Keratinocyte (primary cell): ENCODE measurements at regions not wholly inside any gene's neighbourhood (a gene's known extent, or its start where the extent isn't known, plus 50 kb on each side); places are given as distances from the start of the nearest gene placed in this dataset.
A peak's percentile ranks its signal among the peaks of the same experiment; 100 is the strongest.

Experiments used
- DNase-seq: peaks from one replicate; pipeline ENCODE4 v3.0.0-alpha.2; 2011; ENCODE audit warnings: low read depth, missing footprints, low spot score
- FAIRE-seq: peaks from 2 replicates; lab custom pipeline; 2011; peaks lifted over from hg19 to GRCh38; lab: Jason Lieb, UNC
- H2AFZ ChIP-seq: 2 replicates; pipeline ENCODE4 v1.6.0; 2012; ENCODE audit warnings: low read length, control low read depth, inconsistent platforms; ENCODE audit not compliant: control insufficient read depth
- H3K27ac ChIP-seq: 2 replicates; pipeline ENCODE4 v1.5.1; 2011; ENCODE audit warnings: low read length; ENCODE audit not compliant: control insufficient read depth, insufficient read depth
- H3K27me3 ChIP-seq: 3 replicates; pipeline ENCODE4 v1.6.0; 2011; ENCODE audit warnings: low read length; ENCODE audit not compliant: control insufficient read depth, insufficient read depth; ENCODE audit errors: extremely low read depth
- H3K36me3 ChIP-seq, 2 experiments: 2 replicates in 1 of 2; 3 replicates in 1 of 2; pipeline ENCODE4 v1.5.1; 2011; ENCODE audit warnings: low read length in 2 of 2, mild to moderate bottlenecking in 1 of 2; ENCODE audit not compliant: control insufficient read depth in 2 of 2, insufficient read depth in 2 of 2; ENCODE audit errors: extremely low read depth in 1 of 2
- H3K4me1 ChIP-seq: 3 replicates; pipeline ENCODE4 v1.5.1; 2011; ENCODE audit warnings: low read length; ENCODE audit not compliant: control insufficient read depth, insufficient read depth; ENCODE audit errors: extremely low read depth
- H3K4me2 ChIP-seq: 3 replicates; pipeline ENCODE4 v1.6.0; 2011; ENCODE audit warnings: low read depth, low read length; ENCODE audit not compliant: control insufficient read depth, insufficient read depth; ENCODE audit errors: extremely low read depth
- H3K4me3 ChIP-seq, 3 experiments: fragments of 200-600 bp in 1 of 3; sonication (generic) in 1 of 3; 2 replicates in 2 of 3; 3 replicates in 1 of 3; pipeline ENCODE4 v1.5.1; 2011 to 2016; ENCODE audit warnings: low read length in 3 of 3, mild to moderate bottlenecking in 3 of 3, control low read depth in 2 of 3, inconsistent platforms in 1 of 3, low read depth in 1 of 3, mixed read lengths in 1 of 3, mixed run types in 1 of 3, moderate library complexity in 1 of 3; ENCODE audit not compliant: control insufficient read depth in 2 of 3, insufficient read depth in 2 of 3; ENCODE audit errors: extremely low read depth in 1 of 3
- H3K79me2 ChIP-seq: 2 replicates; pipeline ENCODE4 v1.6.0; 2012; ENCODE audit warnings: low read length; ENCODE audit not compliant: control insufficient read depth, insufficient read depth
- H3K9ac ChIP-seq: 3 replicates; pipeline ENCODE4 v1.6.0; 2011; ENCODE audit warnings: low read length; ENCODE audit not compliant: control insufficient read depth, insufficient read depth; ENCODE audit errors: extremely low read depth
- H3K9me1 ChIP-seq: 3 replicates; pipeline ENCODE4 v1.6.0; 2011; ENCODE audit warnings: low read length; ENCODE audit not compliant: control insufficient read depth, insufficient read depth; ENCODE audit errors: extremely low read depth
- H3K9me3 ChIP-seq: 2 replicates; pipeline ENCODE4 v1.5.1; 2012; ENCODE audit warnings: low read depth, low read length; ENCODE audit not compliant: control insufficient read depth
- H4K20me1 ChIP-seq: 3 replicates; pipeline ENCODE4 v1.6.0; 2011; ENCODE audit warnings: low read length; ENCODE audit not compliant: control insufficient read depth, insufficient read depth; ENCODE audit errors: extremely low read depth
- EZH2 ChIP-seq: IDR thresholded peaks from one replicate; pipeline ENCODE4 v1.6.1; 2012; ENCODE audit warnings: inconsistent platforms, mild to moderate bottlenecking, low read length, moderate library complexity
- dilution Hi-C: fragments of 300-500 bp; cut with MboI; formaldehyde crosslinking; loops from one replicate; pipeline ENCODE4 v1.7.0; 2020; ENCODE audit warnings: low sequenced_read_pairs; ENCODE audit not compliant: extremely low pct_ligation_motif_present
- TF ChIP-seq, protein P1 (sequence below), 3 experiments: IDR thresholded peaks in 1 of 3; conservative IDR thresholded peaks in 1 of 3; optimal IDR thresholded peaks in 1 of 3; 2 replicates in 2 of 3; 3 replicates in 1 of 3; pipeline versions ENCODE3 to v1.5.1; 2011; ENCODE audit warnings: low read length in 3 of 3, mild to moderate bottlenecking in 3 of 3, moderate library complexity in 2 of 3, control low read depth in 1 of 3, inconsistent platforms in 1 of 3; ENCODE audit not compliant: insufficient read depth in 2 of 3; ENCODE audit errors: extremely low read depth in 1 of 3

- TF ChIP-seq EZH2: no peak
- TF ChIP-seq, protein P1, sequence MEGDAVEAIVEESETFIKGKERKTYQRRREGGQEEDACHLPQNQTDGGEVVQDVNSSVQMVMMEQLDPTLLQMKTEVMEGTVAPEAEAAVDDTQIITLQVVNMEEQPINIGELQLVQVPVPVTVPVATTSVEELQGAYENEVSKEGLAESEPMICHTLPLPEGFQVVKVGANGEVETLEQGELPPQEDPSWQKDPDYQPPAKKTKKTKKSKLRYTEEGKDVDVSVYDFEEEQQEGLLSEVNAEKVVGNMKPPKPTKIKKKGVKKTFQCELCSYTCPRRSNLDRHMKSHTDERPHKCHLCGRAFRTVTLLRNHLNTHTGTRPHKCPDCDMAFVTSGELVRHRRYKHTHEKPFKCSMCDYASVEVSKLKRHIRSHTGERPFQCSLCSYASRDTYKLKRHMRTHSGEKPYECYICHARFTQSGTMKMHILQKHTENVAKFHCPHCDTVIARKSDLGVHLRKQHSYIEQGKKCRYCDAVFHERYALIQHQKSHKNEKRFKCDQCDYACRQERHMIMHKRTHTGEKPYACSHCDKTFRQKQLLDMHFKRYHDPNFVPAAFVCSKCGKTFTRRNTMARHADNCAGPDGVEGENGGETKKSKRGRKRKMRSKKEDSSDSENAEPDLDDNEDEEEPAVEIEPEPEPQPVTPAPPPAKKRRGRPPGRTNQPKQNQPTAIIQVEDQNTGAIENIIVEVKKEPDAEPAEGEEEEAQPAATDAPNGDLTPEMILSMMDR (optimal IDR thresholded peaks at IDR 0.05 in 1 of 3, IDR thresholded peaks at IDR 0.05 in 1 of 3, conservative IDR thresholded peaks at IDR 0.05 in 1 of 3; ENCODE audit: extremely low read depth in 1 of 3, insufficient read depth in 2 of 3, low read length in 3 of 3): no peak
- H3K4me3 ChIP-seq: no peak overlapping the region
Measured at GRCh38 chr2:235389626-235390025, 104.2 kb upstream of the AGAP1 start.

GRCh38 chr2:235390108-235390815, 103.6 kb upstream of the AGAP1 start:
- Histone ChIP-seq H3K4me2 (no peak overlapping the region), H3K27ac (no peak overlapping the region), H3K9me3 (no peaks in the 10 kb centered on the region), H3K9ac (no peak overlapping the region), H3K79me2 (no peaks in the 10 kb centered on the region), H2AFZ (peak overlapping the region; percentile 34), H3K4me3 (no peak overlapping the region), H3K36me3 (no peaks in the 10 kb centered on the region), H4K20me1 (no peaks in the 10 kb centered on the region), H3K27me3 (no peaks in the 10 kb centered on the region), H3K4me1 (peaks cover 16% of the 10 kb centered on the region), H3K9me1 (no peaks in the 10 kb centered on the region)
- FAIRE-seq (peak; percentile 70), DNase-seq (peak; percentile 23)
- TF ChIP-seq EZH2: no peak
- TF ChIP-seq, protein P1 (optimal IDR thresholded peaks at IDR 0.05 in 1 of 3, IDR thresholded peaks at IDR 0.05 in 1 of 3, conservative IDR thresholded peaks at IDR 0.05 in 1 of 3; ENCODE audit: extremely low read depth in 1 of 3, insufficient read depth in 2 of 3, low read length in 3 of 3): no peak
- dilution Hi-C loops: no loop called here

More at GRCh38 chr2:235389626-235390025, 104.2 kb upstream of the AGAP1 start:
- Histone ChIP-seq H3K79me2 (no peaks in the 10 kb centered on the region), H3K9me3 (no peaks in the 10 kb centered on the region), H3K27ac (no peak overlapping the region), H3K27me3 (no peaks in the 10 kb centered on the region), H3K9me1 (no peaks in the 10 kb centered on the region), H3K4me2 (no peak overlapping the region), H3K36me3 (no peaks in the 10 kb centered on the region), H4K20me1 (no peaks in the 10 kb centered on the region), H3K9ac (no peak overlapping the region), H2AFZ (no peak overlapping the region), H3K4me1 (peaks cover 14% of the 10 kb centered on the region)
- dilution Hi-C loops: no loop called here
- FAIRE-seq (no peak), DNase-seq (no peak)
